ENCODE measurements at regions not wholly inside any gene's neighbourhood (a gene's known extent, or its start where the extent isn't known, plus 50 kb on each side); places are given as distances from the start of the nearest gene placed in this dataset.

GRCh38 chr17:70447588-70447987 lies 278.3 kb downstream of the KCNJ2 start:
- TF ChIP-seq, protein P1, sequence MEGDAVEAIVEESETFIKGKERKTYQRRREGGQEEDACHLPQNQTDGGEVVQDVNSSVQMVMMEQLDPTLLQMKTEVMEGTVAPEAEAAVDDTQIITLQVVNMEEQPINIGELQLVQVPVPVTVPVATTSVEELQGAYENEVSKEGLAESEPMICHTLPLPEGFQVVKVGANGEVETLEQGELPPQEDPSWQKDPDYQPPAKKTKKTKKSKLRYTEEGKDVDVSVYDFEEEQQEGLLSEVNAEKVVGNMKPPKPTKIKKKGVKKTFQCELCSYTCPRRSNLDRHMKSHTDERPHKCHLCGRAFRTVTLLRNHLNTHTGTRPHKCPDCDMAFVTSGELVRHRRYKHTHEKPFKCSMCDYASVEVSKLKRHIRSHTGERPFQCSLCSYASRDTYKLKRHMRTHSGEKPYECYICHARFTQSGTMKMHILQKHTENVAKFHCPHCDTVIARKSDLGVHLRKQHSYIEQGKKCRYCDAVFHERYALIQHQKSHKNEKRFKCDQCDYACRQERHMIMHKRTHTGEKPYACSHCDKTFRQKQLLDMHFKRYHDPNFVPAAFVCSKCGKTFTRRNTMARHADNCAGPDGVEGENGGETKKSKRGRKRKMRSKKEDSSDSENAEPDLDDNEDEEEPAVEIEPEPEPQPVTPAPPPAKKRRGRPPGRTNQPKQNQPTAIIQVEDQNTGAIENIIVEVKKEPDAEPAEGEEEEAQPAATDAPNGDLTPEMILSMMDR (conservative IDR thresholded peaks at IDR 0.05; ENCODE audit: low read depth, low read length): no peak
- TF ChIP-seq EZH2phosphoT487 (IDR thresholded peaks at IDR 0.05; ENCODE audit: borderline replicate concordance, low read length) (no peak), EZH2 (IDR thresholded peaks at IDR 0.05; ENCODE audit: low read length, unreplicated experiment) (no peak)
